H9 (cell line): ENCODE measurements at regions not wholly inside any gene's neighbourhood (a gene's known extent, or its start where the extent isn't known, plus 50 kb on each side); places are given as distances from the start of the nearest gene placed in this dataset.
A peak's percentile ranks its signal among the peaks of the same experiment; 100 is the strongest.

Experiments used
- DNase-seq: peaks from one replicate; pipeline ENCODE4 v3.0.0-alpha.2; 2017
- H2AFZ ChIP-seq: one replicate; pipeline ENCODE4 v1.6.1; 2013; ENCODE audit warnings: mild to moderate bottlenecking, low read length, control low read depth, moderate library complexity
- H2AK5ac ChIP-seq: 2 replicates; pipeline ENCODE4 v1.6.1; 2013; ENCODE audit warnings: low read length, control low read depth, mixed read lengths; ENCODE audit not compliant: insufficient read length
- H2BK120ac ChIP-seq: one replicate; pipeline ENCODE4 v1.6.1; 2013; ENCODE audit warnings: low read depth, mild to moderate bottlenecking, low read length, control low read depth, inconsistent platforms; ENCODE audit not compliant: poor library complexity, severe bottlenecking
- H2BK12ac ChIP-seq: 2 replicates; pipeline ENCODE4 v1.6.1; 2013; ENCODE audit warnings: low read length, control low read depth, mixed read lengths, low read depth; ENCODE audit not compliant: insufficient read length
- H2BK15ac ChIP-seq: 2 replicates; pipeline ENCODE4 v1.6.1; 2013; ENCODE audit warnings: low read depth, low read length, control low read depth
- H2BK20ac ChIP-seq: one replicate; pipeline ENCODE4 v1.6.1; 2013; ENCODE audit warnings: low read depth, mild to moderate bottlenecking, low read length, control low read depth, inconsistent platforms; ENCODE audit not compliant: poor library complexity, severe bottlenecking
- H2BK5ac ChIP-seq: 2 replicates; pipeline ENCODE4 v1.6.1; 2013; ENCODE audit warnings: low read length, control low read depth, mixed read lengths; ENCODE audit not compliant: insufficient read length
- H3K14ac ChIP-seq: 2 replicates; pipeline ENCODE4 v1.6.1; 2013; ENCODE audit warnings: low read length, control low read depth; ENCODE audit not compliant: insufficient read depth
- H3K18ac ChIP-seq: 2 replicates; pipeline ENCODE4 v1.6.1; 2013; ENCODE audit warnings: low read depth, mild to moderate bottlenecking, mixed read lengths, low read length, control low read depth; ENCODE audit not compliant: insufficient read length
- H3K23ac ChIP-seq: 2 replicates; pipeline ENCODE4 v1.6.1; 2013; ENCODE audit warnings: low read length, control low read depth, mixed read lengths, low read depth; ENCODE audit not compliant: insufficient read length
- H3K23me2 ChIP-seq: 2 replicates; pipeline ENCODE4 v1.6.1; 2013; ENCODE audit warnings: low read depth, mild to moderate bottlenecking, mixed read lengths, low read length, control low read depth; ENCODE audit not compliant: insufficient read length, poor library complexity, severe bottlenecking
- H3K27ac ChIP-seq: 2 replicates; pipeline ENCODE4 v1.5.1; 2013; ENCODE audit warnings: low read length, control low read depth, mixed read lengths, low read depth; ENCODE audit not compliant: insufficient read length
- H3K27me3 ChIP-seq: 2 replicates; pipeline ENCODE4 v1.6.1; 2013; ENCODE audit warnings: low read length, control low read depth, inconsistent platforms; ENCODE audit not compliant: insufficient read depth
- H3K4ac ChIP-seq: 2 replicates; pipeline ENCODE4 v1.6.1; 2013; ENCODE audit warnings: low read depth, mild to moderate bottlenecking, control low read depth, inconsistent platforms, low read length, moderate library complexity
- H3K4me1 ChIP-seq: 2 replicates; pipeline ENCODE4 v1.6.1; 2013; ENCODE audit warnings: low read length, control low read depth, inconsistent platforms; ENCODE audit not compliant: insufficient read depth
- H3K4me2 ChIP-seq: 2 replicates; pipeline ENCODE4 v1.6.1; 2013; ENCODE audit warnings: low read length, control low read depth, mixed read lengths; ENCODE audit not compliant: insufficient read length, insufficient read depth
- H3K56ac ChIP-seq: 2 replicates; pipeline ENCODE4 v1.6.1; 2013; ENCODE audit warnings: low read depth, mild to moderate bottlenecking, mixed read lengths, low read length, control low read depth; ENCODE audit not compliant: insufficient read length
- H3K79me1 ChIP-seq: 2 replicates; pipeline ENCODE4 v1.6.1; 2013; ENCODE audit warnings: low read depth, mild to moderate bottlenecking, moderate library complexity, low read length, control low read depth, inconsistent platforms; ENCODE audit not compliant: insufficient read depth, poor library complexity, severe bottlenecking
- H3K79me2 ChIP-seq: 2 replicates; pipeline ENCODE4 v1.6.1; 2013; ENCODE audit warnings: low read length, control low read depth, inconsistent platforms; ENCODE audit not compliant: insufficient read depth
- H3K9ac ChIP-seq: 2 replicates; pipeline ENCODE4 v1.6.1; 2013; ENCODE audit warnings: low read length, control low read depth, mixed read lengths; ENCODE audit not compliant: insufficient read length; ENCODE audit errors: extremely low read depth
- H3K9me3 ChIP-seq: one replicate; pipeline ENCODE4 v1.6.1; 2013; ENCODE audit warnings: low read depth, low read length, inconsistent platforms; ENCODE audit not compliant: control insufficient read depth
- H3T11ph ChIP-seq: one replicate; pipeline ENCODE4 v1.6.1; 2013; ENCODE audit warnings: mild to moderate bottlenecking, low read length, control low read depth, inconsistent platforms
- H4K20me1 ChIP-seq: one replicate; pipeline ENCODE4 v1.6.1; 2013; ENCODE audit not compliant: control insufficient read depth, insufficient read length, insufficient read depth
- H4K5ac ChIP-seq: 2 replicates; pipeline ENCODE4 v1.6.1; 2013; ENCODE audit warnings: low read depth, mild to moderate bottlenecking, mixed read lengths, low read length, control low read depth; ENCODE audit not compliant: insufficient read length
- H4K8ac ChIP-seq: replicated peaks from 2 replicates; pipeline ENCODE4 v1.6.1; 2013; ENCODE audit warnings: low read length, control low read depth, mixed read lengths, low read depth; ENCODE audit not compliant: insufficient read length
- H4K91ac ChIP-seq: 2 replicates; pipeline ENCODE4 v1.6.1; 2013; ENCODE audit warnings: low read depth, mild to moderate bottlenecking, moderate library complexity, mixed read lengths, low read length, control low read depth; ENCODE audit not compliant: insufficient read length
- H3K27ac Mint-ChIP-seq, 3 experiments: 2 replicates in 2 of 3; 3 replicates in 1 of 3; pipeline ENCODE4 v1.8.0; 2020 to 2021; ENCODE audit warnings: mixed read lengths in 3 of 3, mild to moderate bottlenecking in 1 of 3, moderate library complexity in 1 of 3
- H3K27me3 Mint-ChIP-seq: 2 replicates; pipeline ENCODE4 v1.8.0; 2021; ENCODE audit warnings: low read depth, mild to moderate bottlenecking, moderate library complexity, mixed read lengths
- H3K36me3 Mint-ChIP-seq, 3 experiments: 2 replicates in 2 of 3; 3 replicates in 1 of 3; pipeline ENCODE4 v1.8.0; 2020 to 2021; ENCODE audit warnings: low read depth in 3 of 3, mixed read lengths in 3 of 3; ENCODE audit not compliant: insufficient read depth in 1 of 3
- H3K4me1 Mint-ChIP-seq, 2 experiments: 2 replicates each; pipeline ENCODE4 v1.8.0; 2020; ENCODE audit warnings: mixed read lengths in 2 of 2
- H3K4me3 Mint-ChIP-seq, 2 experiments: 2 replicates in 1 of 2; 3 replicates in 1 of 2; pipeline ENCODE4 v1.8.0; 2020 to 2021; ENCODE audit warnings: mild to moderate bottlenecking in 2 of 2, mixed read lengths in 2 of 2, moderate library complexity in 1 of 2
- H3K9me3 Mint-ChIP-seq, 2 experiments: 2 replicates in 1 of 2; 3 replicates in 1 of 2; pipeline ENCODE4 v1.8.0; 2020; ENCODE audit warnings: mild to moderate bottlenecking in 2 of 2, mixed read lengths in 2 of 2, moderate library complexity in 1 of 2
- WGBS: extraction: QIAGEN DNeasy Blood & Tissue Kit; methylation state at CpG from one replicate; pipeline ENCODE4 v1.1.7; 2013; ENCODE audit warnings: missing lambda C conversion rate, low lambda C conversion rate, mixed read lengths; ENCODE audit not compliant: insufficient read length; ENCODE audit errors: extremely low coverage; 5-methylcytosine and 5-hydroxymethylcytosine counted together
- TF ChIP-seq, protein P1 (sequence below): fragments of 200-600 bp; sonication (generic); conservative IDR thresholded peaks from 3 replicates; pipeline ENCODE4 v1.8.0; 2021; ENCODE audit warnings: antibody characterized with exemption, mild to moderate bottlenecking

DNA sequence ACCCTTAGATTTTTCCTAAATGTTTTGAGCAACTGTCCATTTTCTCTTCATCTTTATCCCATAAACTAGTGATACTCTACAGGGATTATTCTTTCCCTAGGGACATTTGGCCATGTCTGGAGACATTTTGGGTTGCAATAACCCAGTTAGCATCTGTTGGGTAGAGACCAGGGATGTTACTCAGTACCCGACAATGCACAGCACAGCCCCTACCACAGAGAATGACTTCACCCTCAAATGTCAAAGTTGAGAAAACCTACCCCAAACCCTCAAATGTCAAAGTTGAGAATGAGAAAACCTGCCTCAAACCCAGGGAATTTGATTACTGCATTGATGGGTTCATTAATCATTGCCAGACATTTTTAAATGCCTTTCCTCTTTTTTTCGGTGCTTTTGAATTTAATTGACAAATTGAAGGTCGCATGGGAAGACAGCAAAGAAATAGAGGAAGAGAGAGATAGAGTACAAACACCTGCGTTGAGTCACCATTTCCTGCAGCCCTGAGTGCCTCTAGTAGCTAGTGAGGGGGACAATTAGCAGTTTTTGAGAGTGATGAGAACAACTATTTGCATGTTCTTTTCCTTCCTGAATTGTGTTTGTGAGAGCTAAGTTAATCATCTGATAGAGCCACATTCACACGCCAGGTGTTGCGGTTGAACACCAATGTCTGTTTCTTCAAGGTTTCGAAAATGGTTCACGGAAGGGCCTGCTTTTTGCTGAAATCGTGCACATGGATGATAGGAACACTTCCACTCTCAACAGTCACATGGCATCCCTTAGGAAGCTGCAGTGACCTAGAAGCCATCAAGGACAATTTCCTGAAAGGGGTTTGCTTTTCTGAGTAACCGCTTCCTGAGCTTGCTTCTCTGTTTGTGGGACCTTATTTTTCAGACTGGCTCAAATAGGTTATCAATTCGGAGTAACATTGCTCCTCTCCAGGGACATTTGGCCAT, 203.9 kb upstream of the VCX3A start:
- H3K27me3 ChIP-seq: no peaks in the 10 kb centered on the region
- Mint-ChIP-seq H3K27me3 (no peaks in the 10 kb centered on the region), H3K4me3 (no peak overlapping the region), H3K36me3 (no peaks in the 10 kb centered on the region; a peak in 2 of 7 replicates), H3K27ac (peak overlapping the region in 1 of 3 experiments; percentile 66; a peak in 2 of 7 replicates), H3K4me1 (peaks cover 3 to 7% of the 10 kb centered on the region in 2 experiments), H3K9me3 (no peaks in the 10 kb centered on the region)
- no peak overlapping the region for H2BK120ac ChIP-seq
- no peak overlapping the region for H2AFZ ChIP-seq
- no peak overlapping the region for H2BK5ac ChIP-seq
- H4K91ac ChIP-seq: no peak overlapping the region
- H3T11ph ChIP-seq: no peak overlapping the region
- H3K9ac ChIP-seq: no peak overlapping the region
- no peaks in the 10 kb centered on the region for H3K4me1 ChIP-seq
- no peak for DNase-seq
- H3K18ac ChIP-seq: no peak overlapping the region
- H3K79me1 ChIP-seq: no peaks in the 10 kb centered on the region
- H3K4me2 ChIP-seq: no peak overlapping the region
- H3K9me3 ChIP-seq: no peaks in the 10 kb centered on the region
- H3K27ac ChIP-seq: no peak overlapping the region
- H3K4ac ChIP-seq: no peak overlapping the region
- no peak overlapping the region for H2BK12ac ChIP-seq
- H3K56ac ChIP-seq: no peak overlapping the region
- H4K20me1 ChIP-seq: no peaks in the 10 kb centered on the region
- no peak overlapping the region for H2AK5ac ChIP-seq
- H4K5ac ChIP-seq: no peak overlapping the region
- H2BK20ac ChIP-seq: no peak overlapping the region
- H4K8ac ChIP-seq: no peak overlapping the region
- TF ChIP-seq, protein P1, sequence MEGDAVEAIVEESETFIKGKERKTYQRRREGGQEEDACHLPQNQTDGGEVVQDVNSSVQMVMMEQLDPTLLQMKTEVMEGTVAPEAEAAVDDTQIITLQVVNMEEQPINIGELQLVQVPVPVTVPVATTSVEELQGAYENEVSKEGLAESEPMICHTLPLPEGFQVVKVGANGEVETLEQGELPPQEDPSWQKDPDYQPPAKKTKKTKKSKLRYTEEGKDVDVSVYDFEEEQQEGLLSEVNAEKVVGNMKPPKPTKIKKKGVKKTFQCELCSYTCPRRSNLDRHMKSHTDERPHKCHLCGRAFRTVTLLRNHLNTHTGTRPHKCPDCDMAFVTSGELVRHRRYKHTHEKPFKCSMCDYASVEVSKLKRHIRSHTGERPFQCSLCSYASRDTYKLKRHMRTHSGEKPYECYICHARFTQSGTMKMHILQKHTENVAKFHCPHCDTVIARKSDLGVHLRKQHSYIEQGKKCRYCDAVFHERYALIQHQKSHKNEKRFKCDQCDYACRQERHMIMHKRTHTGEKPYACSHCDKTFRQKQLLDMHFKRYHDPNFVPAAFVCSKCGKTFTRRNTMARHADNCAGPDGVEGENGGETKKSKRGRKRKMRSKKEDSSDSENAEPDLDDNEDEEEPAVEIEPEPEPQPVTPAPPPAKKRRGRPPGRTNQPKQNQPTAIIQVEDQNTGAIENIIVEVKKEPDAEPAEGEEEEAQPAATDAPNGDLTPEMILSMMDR: no peak
- H2BK15ac ChIP-seq: no peak overlapping the region
- no peaks in the 10 kb centered on the region for H3K79me2 ChIP-seq
- no peak overlapping the region for H3K23ac ChIP-seq
- WGBS: no CpG with 5 or more reads among the region's 11 CpGs
- H3K23me2 ChIP-seq: no peaks in the 10 kb centered on the region
- H3K14ac ChIP-seq: no peak overlapping the region
